ENCODE measurements at regions not wholly inside any gene's neighbourhood (a gene's known extent, or its start where the extent isn't known, plus 50 kb on each side); places are given as distances from the start of the nearest gene placed in this dataset.

GRCh38 chr15:35752134-35752466 lies 206.1 kb upstream of the DPH6 start:
- TF ChIP-seq CTCF (IDR thresholded peaks at IDR 0.05 in 2 of 3, conservative IDR thresholded peaks at IDR 0.05 in 1 of 3; ENCODE audit: control insufficient read depth in 2 of 3, extremely low read depth in 1 of 3, insufficient read depth in 1 of 3, low read depth in 3 of 3, low read length in 3 of 3) (no peak), POLR2AphosphoS5 (IDR thresholded peaks at IDR 0.05; ENCODE audit: low read length) (no peak), SKIL (IDR thresholded peaks at IDR 0.05; ENCODE audit: low read depth, poor library complexity, severe bottlenecking) (no peak), CHD4 (IDR thresholded peaks at IDR 0.05) (no peak), JUND (IDR thresholded peaks at IDR 0.05; ENCODE audit: low read depth, low read length) (no peak), ESRRA (IDR thresholded peaks at IDR 0.05; ENCODE audit: low read length) (no peak), PRDM15 (CRISPR knock-in tag; IDR thresholded peaks at IDR 0.05) (no peak), RAD21 (IDR thresholded peaks at IDR 0.05; ENCODE audit: insufficient read depth, low read depth, low read length) (no peak), ZNF24 (IDR thresholded peaks at IDR 0.05) (no peak), POLR2A (IDR thresholded peaks at IDR 0.05; ENCODE audit: low read depth, low read length) (no peak), CBFB (IDR thresholded peaks at IDR 0.05; ENCODE audit: low read depth) (no peak), RAD51 (IDR thresholded peaks at IDR 0.05) (no peak), USF2 (IDR thresholded peaks at IDR 0.05; ENCODE audit: borderline replicate concordance, low read depth, low read length) (no peak), MXI1 (IDR thresholded peaks at IDR 0.05; ENCODE audit: low read depth, low read length) (no peak)

Data from GM12878 (cell line).